Tibial artery (tissue), 4 donors: ENCODE measurements at regions not wholly inside any gene's neighbourhood (a gene's known extent, or its start where the extent isn't known, plus 50 kb on each side); places are given as distances from the start of the nearest gene placed in this dataset.

Experiments
- DNase-seq, 2 donors: peaks; one replicate each; pipeline ENCODE4 v3.0.0-alpha.2; 2019
- H3K27ac ChIP-seq, 2 donors: fragments of 200-600 bp; sonication (generic) in 1 of 2; 1 replicate in 1 of 2; 2 replicates in 1 of 2; pipeline ENCODE4 v1.5.1; 2018 to 2019; ENCODE audit warnings: mild to moderate bottlenecking in 1 of 2
- H3K27me3 ChIP-seq, 2 donors: fragments of 200-600 bp; sonication (generic) in 1 of 2; one replicate each; pipeline versions ENCODE4 v1.5.1 to v1.6.0; 2016 to 2019
- H3K36me3 ChIP-seq, 3 donors: fragments of 200-600 bp; sonication (generic) in 2 of 3; one replicate each; pipeline ENCODE4 v1.5.1; 2016 to 2019; ENCODE audit warnings: mild to moderate bottlenecking in 2 of 3
- H3K4me1 ChIP-seq, 4 donors: fragments of 200-600 bp; sonication (generic) in 2 of 4; 1 replicate in 3 of 4; 2 replicates in 1 of 4; pipeline ENCODE4 v1.5.1; 2016 to 2019
- H3K4me3 ChIP-seq, 2 donors: fragments of 200-600 bp; sonication (generic) in 1 of 2; 1 replicate in 1 of 2; 2 replicates in 1 of 2; pipeline ENCODE4 v1.5.1; 2018 to 2019; ENCODE audit warnings: mild to moderate bottlenecking in 2 of 2
- H3K9me3 ChIP-seq, 3 donors: fragments of 200-600 bp; sonication (generic) in 1 of 3; one replicate each; pipeline ENCODE4 v1.5.1; 2016 to 2019
- intact Hi-C: fragments of 100-400 bp; cut with DNase I; formaldehyde crosslinking; loops from one replicate; pipeline ENCODE4 v1.15.0; 2023; ENCODE audit warnings: low total_unique reads
- TF ChIP-seq, protein P1 (sequence below), 2 experiments: fragments of 200-600 bp in 1 of 2; fragments of 450-650 bp in 1 of 2; IDR thresholded peaks; one replicate each; pipeline ENCODE4 v1.5.1; 2017 to 2019; ENCODE audit warnings: antibody characterized with exemption in 2 of 2, mild to moderate bottlenecking in 1 of 2, moderate library complexity in 1 of 2

DNA sequence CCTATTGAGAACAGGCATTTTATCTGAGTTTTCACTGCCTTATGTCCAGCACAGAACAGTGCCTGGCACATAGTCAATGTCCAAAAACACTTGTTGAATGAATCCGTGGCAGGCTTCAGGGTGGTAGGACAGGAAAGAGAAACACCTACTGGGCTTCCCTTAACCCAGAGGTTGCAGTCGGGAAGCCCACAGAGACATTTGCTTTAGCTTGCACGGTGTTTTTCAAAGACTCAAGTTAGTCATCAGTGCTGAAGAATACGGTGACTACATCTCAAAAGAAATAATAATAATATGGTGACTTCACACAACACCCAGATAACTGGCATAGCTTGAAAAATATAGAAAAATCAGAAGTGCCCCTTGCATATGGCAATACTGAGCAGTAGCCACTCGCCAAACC is 160.4 kb downstream of the CD83 start:
- DNase-seq = no peak
- no peak overlapping the region for H3K27ac ChIP-seq
- H3K4me3 ChIP-seq = no peak overlapping the region
- TF ChIP-seq, protein P1, sequence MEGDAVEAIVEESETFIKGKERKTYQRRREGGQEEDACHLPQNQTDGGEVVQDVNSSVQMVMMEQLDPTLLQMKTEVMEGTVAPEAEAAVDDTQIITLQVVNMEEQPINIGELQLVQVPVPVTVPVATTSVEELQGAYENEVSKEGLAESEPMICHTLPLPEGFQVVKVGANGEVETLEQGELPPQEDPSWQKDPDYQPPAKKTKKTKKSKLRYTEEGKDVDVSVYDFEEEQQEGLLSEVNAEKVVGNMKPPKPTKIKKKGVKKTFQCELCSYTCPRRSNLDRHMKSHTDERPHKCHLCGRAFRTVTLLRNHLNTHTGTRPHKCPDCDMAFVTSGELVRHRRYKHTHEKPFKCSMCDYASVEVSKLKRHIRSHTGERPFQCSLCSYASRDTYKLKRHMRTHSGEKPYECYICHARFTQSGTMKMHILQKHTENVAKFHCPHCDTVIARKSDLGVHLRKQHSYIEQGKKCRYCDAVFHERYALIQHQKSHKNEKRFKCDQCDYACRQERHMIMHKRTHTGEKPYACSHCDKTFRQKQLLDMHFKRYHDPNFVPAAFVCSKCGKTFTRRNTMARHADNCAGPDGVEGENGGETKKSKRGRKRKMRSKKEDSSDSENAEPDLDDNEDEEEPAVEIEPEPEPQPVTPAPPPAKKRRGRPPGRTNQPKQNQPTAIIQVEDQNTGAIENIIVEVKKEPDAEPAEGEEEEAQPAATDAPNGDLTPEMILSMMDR (IDR thresholded peaks at IDR 0.05) = no peak
- intact Hi-C loops = no loop called here
- no peaks in the 10 kb centered on the region for H3K36me3 ChIP-seq
- H3K9me3 ChIP-seq = no peaks in the 10 kb centered on the region
- H3K27me3 ChIP-seq = no peaks in the 10 kb centered on the region
- H3K4me1 ChIP-seq = peaks cover 0 to 30% (median 0%) of the 10 kb centered on the region in 4 donors

DNA sequence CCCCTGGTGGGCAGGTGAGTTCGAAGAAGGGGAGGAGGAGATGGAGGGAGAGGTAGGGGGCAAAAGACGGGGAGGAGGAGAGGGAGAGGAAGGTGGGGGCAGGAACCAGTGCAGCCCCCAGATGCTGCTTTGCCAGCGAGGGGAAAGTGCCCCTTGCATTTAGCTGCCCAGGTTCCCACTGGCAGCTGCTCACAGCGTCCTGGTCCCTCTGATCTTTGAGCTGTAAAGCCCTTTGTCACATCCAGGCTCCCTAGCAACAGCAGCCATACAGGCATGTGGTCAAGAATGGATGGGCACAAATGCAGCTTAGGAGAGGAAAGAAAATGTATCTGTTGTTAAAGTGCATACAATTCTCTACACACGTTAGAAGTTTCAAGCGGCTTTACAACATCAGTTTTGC is 160.9 kb downstream of the CD83 start:
- TF ChIP-seq, protein P1 (IDR thresholded peaks at IDR 0.05) = no peak
- Histone ChIP-seq H3K36me3 (no peaks in the 10 kb centered on the region), H3K27me3 (no peaks in the 10 kb centered on the region), H3K9me3 (no peaks in the 10 kb centered on the region), H3K4me1 (peaks cover 0 to 30% (median 0%) of the 10 kb centered on the region in 4 donors), H3K4me3 (no peak overlapping the region), H3K27ac (no peak overlapping the region)
- no peak for DNase-seq
- intact Hi-C loops = no loop called here

DNA sequence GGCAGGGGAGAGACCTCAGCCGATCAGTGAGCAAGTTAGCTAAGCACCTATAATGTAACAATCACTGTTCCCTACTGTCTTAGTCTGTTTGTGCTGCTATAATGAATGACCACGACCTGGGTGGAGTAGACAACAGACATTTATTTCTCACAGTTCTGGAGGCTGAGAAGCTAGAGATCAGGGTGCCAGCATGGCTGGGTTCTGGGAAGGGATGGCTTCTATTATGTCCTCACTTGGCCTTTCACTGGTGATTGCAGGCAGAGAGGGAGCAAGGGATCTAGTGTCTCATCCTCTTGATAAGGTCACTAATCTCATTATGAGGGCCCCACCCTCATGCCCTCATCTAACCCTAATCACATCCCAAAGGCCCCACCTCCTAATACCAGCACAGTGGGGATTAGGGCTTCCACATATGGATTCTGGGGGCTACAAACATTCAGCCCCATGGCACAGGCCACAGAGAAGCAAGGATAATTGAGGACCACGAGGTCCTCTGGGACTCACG is 162.5 kb downstream of the CD83 start:
- no peaks in the 10 kb centered on the region for H3K27me3 ChIP-seq
- intact Hi-C loops = no loop called here
- DNase-seq = no peak
- no peaks in the 10 kb centered on the region for H3K36me3 ChIP-seq
- TF ChIP-seq, protein P1 (IDR thresholded peaks at IDR 0.05) = no peak
- no peaks in the 10 kb centered on the region for H3K9me3 ChIP-seq
- peaks cover 0 to 35% (median 0%) of the 10 kb centered on the region in 4 donors for H3K4me1 ChIP-seq
- no peak overlapping the region for H3K27ac ChIP-seq
- no peak overlapping the region for H3K4me3 ChIP-seq

DNA sequence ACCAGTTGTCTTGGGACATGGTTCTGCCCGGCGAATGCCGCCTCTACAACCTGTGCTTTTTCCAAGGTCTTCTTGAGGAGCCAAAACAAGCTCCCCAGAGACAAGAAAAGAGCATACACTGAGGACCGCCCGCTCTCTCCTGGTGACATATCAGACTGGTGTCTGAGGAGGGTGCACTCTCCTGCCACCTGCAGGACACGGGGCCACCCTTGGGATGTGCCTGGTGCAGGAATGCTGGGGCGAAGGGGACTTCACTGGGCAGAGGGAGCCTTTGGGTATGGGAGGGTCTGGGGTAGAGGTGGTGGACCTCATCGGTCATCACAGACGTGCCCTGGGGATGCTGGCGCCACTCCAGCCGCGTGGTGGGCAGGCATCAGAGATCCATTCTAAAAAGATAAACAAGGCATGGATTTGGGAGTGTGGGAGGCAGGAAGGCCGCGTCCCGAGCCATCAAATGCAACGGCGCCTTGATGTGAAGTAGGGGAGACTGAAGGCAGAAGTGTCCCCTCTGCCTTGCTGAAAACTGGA is 163.3 kb downstream of the CD83 start:
- Histone ChIP-seq H3K4me3 (no peak overlapping the region), H3K27me3 (no peaks in the 10 kb centered on the region), H3K4me1 (peaks cover 0 to 35% (median 2%) of the 10 kb centered on the region in 4 donors), H3K36me3 (no peaks in the 10 kb centered on the region), H3K9me3 (no peaks in the 10 kb centered on the region), H3K27ac (no peak overlapping the region)
- intact Hi-C loops = no loop called here
- DNase-seq = no peak
- TF ChIP-seq, protein P1 (IDR thresholded peaks at IDR 0.05) = no peak

DNA sequence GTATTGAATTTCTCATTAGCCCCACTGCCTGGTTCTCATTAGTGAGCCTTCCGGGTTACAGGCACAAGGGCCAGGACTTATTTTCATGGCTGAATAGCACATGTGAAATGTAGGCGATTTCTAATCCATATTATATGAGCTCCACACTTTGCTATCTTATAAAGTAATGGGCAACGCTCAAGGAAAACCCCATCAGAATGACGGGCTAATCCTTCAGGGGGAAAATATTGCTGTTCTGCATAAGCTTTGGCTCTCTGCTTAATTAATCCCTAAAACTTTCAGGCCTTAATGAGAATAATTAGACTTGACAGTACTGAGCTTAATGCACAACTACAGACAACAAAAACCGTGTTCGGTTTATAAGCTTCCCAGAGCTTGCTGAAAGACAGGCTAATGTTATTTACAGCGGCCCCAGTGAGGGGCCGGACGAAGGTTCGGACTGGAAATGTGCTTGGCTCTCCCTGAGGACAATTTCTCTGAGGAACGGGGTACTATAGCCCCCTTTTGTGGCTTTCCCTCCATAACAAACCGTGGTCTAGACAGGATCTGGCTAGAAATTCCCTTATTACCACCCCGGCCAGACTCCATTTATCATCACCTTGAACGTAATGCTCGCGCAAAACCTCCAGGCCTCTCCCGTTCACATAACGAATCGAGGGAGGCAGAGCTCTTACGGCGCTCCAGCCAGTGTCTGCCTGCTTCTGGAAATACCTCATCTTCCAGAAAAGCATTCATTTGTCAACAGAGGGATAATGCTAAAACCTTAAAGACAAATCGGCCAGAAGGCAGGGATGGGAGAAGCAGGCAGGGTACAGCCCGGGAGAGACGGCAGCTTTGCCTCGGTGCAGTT is 164.5 kb downstream of the CD83 start:
- H3K27me3 ChIP-seq = no peaks in the 10 kb centered on the region
- no peaks in the 10 kb centered on the region for H3K9me3 ChIP-seq
- peaks cover 0 to 36% (median 6%) of the 10 kb centered on the region in 4 donors for H3K4me1 ChIP-seq
- intact Hi-C loops = no loop called here
- no peak overlapping the region for H3K4me3 ChIP-seq
- TF ChIP-seq, protein P1 (IDR thresholded peaks at IDR 0.05) = no peak
- H3K27ac ChIP-seq = no peak overlapping the region
- H3K36me3 ChIP-seq = no peaks in the 10 kb centered on the region
- no peak for DNase-seq
